ENCODE measurements at regions not wholly inside any gene's neighbourhood (a gene's known extent, or its start where the extent isn't known, plus 50 kb on each side); places are given as distances from the start of the nearest gene placed in this dataset.
A peak's percentile ranks its signal among the peaks of the same experiment; 100 is the strongest.

- DNase-seq: no peak
These were observed 62.9 kb upstream of the IL17B start for GRCh38 chr5:149441986-149442385.

GRCh38 chr5:149441194-149441753 lies 62.2 kb upstream of the IL17B start:
- no peak for DNase-seq

- DNase-seq: peak; percentile 4
These were observed 60.9 kb upstream of the IL17B start for GRCh38 chr5:149439899-149440542.

- no peak for DNase-seq
These were observed 59.6 kb upstream of the IL17B start for GRCh38 chr5:149438711-149439132.

- DNase-seq: no peak
These were observed 59.2 kb upstream of the IL17B start for GRCh38 chr5:149438281-149438680.

- DNase-seq: no peak
These were observed 58.4 kb upstream of the IL17B start for GRCh38 chr5:149437391-149438040.

GRCh38 chr5:149435660-149436059 lies 56.6 kb upstream of the IL17B start:
- DNase-seq: no peak

GRCh38 chr5:149435015-149435376 lies 55.9 kb upstream of the IL17B start:
- no peak for DNase-seq

GRCh38 chr5:149434162-149435014 lies 55.3 kb upstream of the IL17B start:
- DNase-seq: peak; percentile 49

- DNase-seq: no peak
These were observed 54.5 kb upstream of the IL17B start for GRCh38 chr5:149433524-149434131.

GRCh38 chr5:149432911-149433401 lies 53.9 kb upstream of the IL17B start:
- no peak for DNase-seq

GRCh38 chr5:149432376-149432775 lies 53.3 kb upstream of the IL17B start:
- no peak for DNase-seq

- no peak for DNase-seq
These were observed 51.0 kb upstream of the IL17B start for GRCh38 chr5:149429839-149430721.

All from activated naive CD4-positive, alpha-beta T cell treated with Interleukin-2 at 50 U/mL for 16 hours (primary cell).